ENCODE measurements at regions not wholly inside any gene's neighbourhood (a gene's known extent, or its start where the extent isn't known, plus 50 kb on each side); places are given as distances from the start of the nearest gene placed in this dataset.
A peak's percentile ranks its signal among the peaks of the same experiment; 100 is the strongest.

- Histone ChIP-seq H3K4me1 (replicated peaks in 1 of 2) (peaks cover 0 to 15% of the 10 kb centered on the region in 2 donors), H3K27ac (peak overlapping the region in 1 of 5 donors; percentile 37), H3K27me3 (no peaks in the 10 kb centered on the region), H3K36me3 (replicated peaks in 1 of 2) (no peaks in the 10 kb centered on the region), H3K4me3 (no peak overlapping the region), H3K9me3 (replicated peaks in 1 of 3) (no peaks in the 10 kb centered on the region)
- intact Hi-C loops (cut with DNase I), result no loop called here
- TF ChIP-seq CTCF (IDR thresholded peaks at IDR 0.05), result no peak
- no peak for TF ChIP-seq POLR2A (IDR thresholded peaks at IDR 0.05)
- 47 to 58% (median 51%) methylated on average over 5 of the region's 5 CpGs for WGBS, 4 donors
- no peak for DNase-seq
These were observed 132.9 kb upstream of the IL12A start for GRCh38 chr3:159855599-159856346.

DNA sequence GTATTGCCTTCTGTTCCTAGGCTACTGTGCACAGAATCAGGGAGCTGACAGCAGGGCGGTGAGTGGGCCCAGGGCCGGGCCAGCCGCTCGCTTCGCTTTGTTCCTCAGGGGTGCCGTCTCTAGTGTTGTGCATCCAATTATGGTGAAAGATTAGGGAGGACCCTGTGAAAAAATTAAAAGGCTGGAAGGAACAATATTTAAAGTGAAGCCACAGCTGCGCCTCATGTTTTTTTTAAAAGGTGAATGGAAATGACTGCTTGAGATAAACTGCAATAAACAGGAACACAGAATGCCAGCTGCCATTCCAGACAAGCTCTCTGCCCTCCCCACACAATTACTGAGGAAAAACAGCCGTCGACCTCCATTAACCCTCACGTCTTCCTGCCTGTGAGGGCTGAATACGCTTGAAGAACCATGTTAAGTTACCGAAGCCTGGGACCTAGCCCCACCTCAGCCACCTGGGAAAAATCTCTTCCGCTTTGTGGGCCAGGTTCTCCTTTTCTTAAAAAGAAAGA, 132.0 kb upstream of the IL12A start:
- 66 to 75% (median 70%) methylated on average over 13 of the region's 13 CpGs for WGBS, 4 donors
- peak in 1 of 7 donors; percentile 66 for DNase-seq
- Histone ChIP-seq H3K9me3 (replicated peaks in 1 of 3) (no peaks in the 10 kb centered on the region), H3K4me3 (no peak overlapping the region), H3K27me3 (no peaks in the 10 kb centered on the region), H3K27ac (peak overlapping the region in 1 of 5 donors; percentile 37), H3K36me3 (replicated peaks in 1 of 2) (no peaks in the 10 kb centered on the region), H3K4me1 (replicated peaks in 1 of 2) (peaks cover 0 to 19% of the 10 kb centered on the region in 2 donors)
- intact Hi-C loops (cut with DNase I), result no loop called here
- TF ChIP-seq CTCF (IDR thresholded peaks at IDR 0.05) (no peak), POLR2A (IDR thresholded peaks at IDR 0.05) (no peak)

- Histone ChIP-seq H3K4me3 (no peak overlapping the region), H3K9me3 (replicated peaks in 1 of 3) (no peaks in the 10 kb centered on the region), H3K27me3 (no peaks in the 10 kb centered on the region), H3K4me1 (replicated peaks in 1 of 2) (peaks cover 0 to 9% of the 10 kb centered on the region in 2 donors), H3K36me3 (replicated peaks in 1 of 2) (no peaks in the 10 kb centered on the region), H3K27ac (peak overlapping the region in 1 of 5 donors; percentile 37)
- no peak for TF ChIP-seq POLR2A (IDR thresholded peaks at IDR 0.05)
- no peak for TF ChIP-seq CTCF (IDR thresholded peaks at IDR 0.05)
- WGBS, 4 donors, result 79 to 87% (median 80%) methylated on average over 2 of the region's 2 CpGs
- intact Hi-C loops (cut with DNase I), result no loop called here
- DNase-seq, result no peak
These were observed 130.8 kb upstream of the IL12A start for GRCh38 chr3:159857840-159858239.

- H3K9me3 ChIP-seq (replicated peaks in 1 of 3), result no peaks in the 10 kb centered on the region
- TF ChIP-seq CTCF (IDR thresholded peaks at IDR 0.05), result no peak
- TF ChIP-seq POLR2A (IDR thresholded peaks at IDR 0.05), result no peak
- H3K27me3 ChIP-seq, result no peaks in the 10 kb centered on the region
- 73 to 81% (median 76%) methylated on average over 5 of the region's 5 CpGs for WGBS, 4 donors
- no peak overlapping the region for H3K27ac ChIP-seq
- DNase-seq, result no peak
- no peaks in the 10 kb centered on the region for H3K36me3 ChIP-seq (replicated peaks in 1 of 2)
- no peak overlapping the region for H3K4me3 ChIP-seq
- intact Hi-C loops (cut with DNase I), result no loop called here
- H3K4me1 ChIP-seq (replicated peaks in 1 of 2), result peaks cover 0 to 9% of the 10 kb centered on the region in 2 donors
These were observed 130.0 kb upstream of the IL12A start for GRCh38 chr3:159858650-159859049.

Data from adrenal gland (tissue), 9 donors.